Lower leg skin (tissue), 4 donors: ENCODE measurements at regions not wholly inside any gene's neighbourhood (a gene's known extent, or its start where the extent isn't known, plus 50 kb on each side); places are given as distances from the start of the nearest gene placed in this dataset.

Experiments
- DNase-seq, 2 donors: peaks; one replicate each; pipeline ENCODE4 v3.0.0-alpha.2; 2019; ENCODE audit warnings: low spot score in 2 of 2
- H3K4me3 ChIP-seq: fragments of 200-600 bp; sonication (generic); 2 replicates; pipeline ENCODE4 v1.5.1; 2017; ENCODE audit warnings: mild to moderate bottlenecking, low read depth; ENCODE audit not compliant: poor library complexity, severe bottlenecking
- CTCF ChIP-seq, 3 donors: fragments of 450-650 bp; IDR thresholded peaks; one replicate each; pipeline ENCODE4 v1.5.1; 2016; ENCODE audit warnings: antibody characterized with exemption in 3 of 3, mild to moderate bottlenecking in 3 of 3, moderate library complexity in 2 of 3
- POLR2A ChIP-seq, 2 donors: fragments of 450-650 bp; IDR thresholded peaks; one replicate each; pipeline ENCODE4 v1.6.1; 2016 to 2017; ENCODE audit warnings: antibody characterized with exemption in 2 of 2, mild to moderate bottlenecking in 1 of 2, moderate library complexity in 1 of 2
- WGBS, 2 donors: methylation state at CpG; one replicate each; pipeline ENCODE4 v1.1.5; 2018; 5-methylcytosine and 5-hydroxymethylcytosine counted together
- intact Hi-C: fragments of 100-400 bp; cut with DNase I; formaldehyde crosslinking; loops from one replicate; pipeline ENCODE4 v1.15.0; 2023; ENCODE audit warnings: low total_unique reads

- WGBS, 2 donors, result 38 to 47% methylated on average over 1 of the region's 1 CpG
- intact Hi-C loops, result no loop called here
- no peak for DNase-seq
- no peak overlapping the region for H3K4me3 ChIP-seq
- TF ChIP-seq CTCF (IDR thresholded peaks at IDR 0.05), result no peak
- no peak for TF ChIP-seq POLR2A (IDR thresholded peaks at IDR 0.05)
These were observed 216.6 kb upstream of the ZP4 start for GRCh38 chr1:238107322-238107721.

- no peak for DNase-seq
- H3K4me3 ChIP-seq, result no peak overlapping the region
- intact Hi-C loops, result no loop called here
- no peak for TF ChIP-seq CTCF (IDR thresholded peaks at IDR 0.05)
- no peak for TF ChIP-seq POLR2A (IDR thresholded peaks at IDR 0.05)
- 45 to 46% methylated on average over 2 of the region's 2 CpGs for WGBS, 2 donors
These were observed 214.0 kb upstream of the ZP4 start for GRCh38 chr1:238104752-238105151.

GRCh38 chr1:238101923-238102322 lies 211.2 kb upstream of the ZP4 start:
- TF ChIP-seq POLR2A (IDR thresholded peaks at IDR 0.05) (no peak), CTCF (IDR thresholded peaks at IDR 0.05) (no peak)
- 85 to 90% methylated on average over 2 of the region's 2 CpGs for WGBS, 2 donors
- DNase-seq, result no peak
- intact Hi-C loops, result no loop called here
- H3K4me3 ChIP-seq, result no peak overlapping the region

GRCh38 chr1:238099871-238100270 lies 209.1 kb upstream of the ZP4 start:
- DNase-seq, result no peak
- intact Hi-C loops, result no loop called here
- TF ChIP-seq CTCF (IDR thresholded peaks at IDR 0.05) (no peak), POLR2A (IDR thresholded peaks at IDR 0.05) (no peak)
- no peak overlapping the region for H3K4me3 ChIP-seq
- 92 to 93% methylated on average over 2 of the region's 2 CpGs for WGBS, 2 donors

GRCh38 chr1:238089615-238090014 lies 198.9 kb upstream of the ZP4 start:
- TF ChIP-seq POLR2A (IDR thresholded peaks at IDR 0.05) (no peak), CTCF (IDR thresholded peaks at IDR 0.05) (no peak)
- intact Hi-C loops, result no loop called here
- H3K4me3 ChIP-seq, result no peak overlapping the region
- DNase-seq, result no peak

GRCh38 chr1:238088560-238089290 lies 198.0 kb upstream of the ZP4 start:
- intact Hi-C loops, result no loop called here
- TF ChIP-seq POLR2A (IDR thresholded peaks at IDR 0.05) (no peak), CTCF (IDR thresholded peaks at IDR 0.05) (no peak)
- DNase-seq, result no peak
- H3K4me3 ChIP-seq, result no peak overlapping the region
- WGBS, 2 donors, result 62% methylated on average over 4 of the region's 4 CpGs
